ENCODE measurements at regions not wholly inside any gene's neighbourhood (a gene's known extent, or its start where the extent isn't known, plus 50 kb on each side); places are given as distances from the start of the nearest gene placed in this dataset.

DNA sequence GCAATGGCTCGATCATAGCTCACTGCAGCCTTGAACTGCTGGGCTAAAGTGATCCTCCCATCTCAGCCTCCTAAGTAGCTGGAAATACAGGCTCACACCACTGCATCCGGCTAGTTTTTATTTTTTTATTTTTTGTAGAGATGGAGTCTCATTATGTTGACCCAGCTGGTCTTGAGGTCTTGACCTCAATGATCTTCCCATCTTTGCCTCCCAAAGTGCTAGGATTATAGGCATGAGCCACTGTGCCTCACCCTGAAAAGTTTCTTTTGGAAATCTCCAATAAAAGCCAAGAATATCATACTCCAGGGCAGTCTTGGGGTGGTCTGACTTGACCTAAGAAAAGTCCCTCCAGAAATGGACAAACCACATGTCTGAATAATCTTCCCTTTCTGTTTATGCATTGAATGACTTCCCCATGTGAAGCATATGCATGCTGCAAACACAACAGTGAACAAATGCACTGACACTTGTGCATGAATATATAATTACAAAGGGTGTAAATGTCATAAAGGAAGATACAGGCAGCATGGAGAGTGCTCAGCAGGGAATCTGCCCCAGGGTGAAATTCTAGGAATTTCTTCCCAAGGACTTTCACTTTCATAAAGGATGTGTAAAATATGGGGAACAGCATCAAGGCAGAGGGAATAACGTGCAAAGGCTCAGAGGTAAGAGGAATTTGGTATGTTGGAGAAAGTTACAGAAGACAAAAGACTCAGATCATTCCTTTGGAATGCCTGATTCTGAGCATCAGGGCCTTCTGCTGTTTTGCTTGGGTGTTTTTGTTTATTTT, 142.4 kb upstream of the LYZL1 start:
- Histone ChIP-seq H3K4me1 (no peaks in the 10 kb centered on the region), H3K27me3 (no peaks in the 10 kb centered on the region), H3K27ac (no peak overlapping the region), H3K4me3 (no peak overlapping the region), H3K9me3 (no peaks in the 10 kb centered on the region), H3K36me3 (no peaks in the 10 kb centered on the region)
- TF ChIP-seq, protein P1, sequence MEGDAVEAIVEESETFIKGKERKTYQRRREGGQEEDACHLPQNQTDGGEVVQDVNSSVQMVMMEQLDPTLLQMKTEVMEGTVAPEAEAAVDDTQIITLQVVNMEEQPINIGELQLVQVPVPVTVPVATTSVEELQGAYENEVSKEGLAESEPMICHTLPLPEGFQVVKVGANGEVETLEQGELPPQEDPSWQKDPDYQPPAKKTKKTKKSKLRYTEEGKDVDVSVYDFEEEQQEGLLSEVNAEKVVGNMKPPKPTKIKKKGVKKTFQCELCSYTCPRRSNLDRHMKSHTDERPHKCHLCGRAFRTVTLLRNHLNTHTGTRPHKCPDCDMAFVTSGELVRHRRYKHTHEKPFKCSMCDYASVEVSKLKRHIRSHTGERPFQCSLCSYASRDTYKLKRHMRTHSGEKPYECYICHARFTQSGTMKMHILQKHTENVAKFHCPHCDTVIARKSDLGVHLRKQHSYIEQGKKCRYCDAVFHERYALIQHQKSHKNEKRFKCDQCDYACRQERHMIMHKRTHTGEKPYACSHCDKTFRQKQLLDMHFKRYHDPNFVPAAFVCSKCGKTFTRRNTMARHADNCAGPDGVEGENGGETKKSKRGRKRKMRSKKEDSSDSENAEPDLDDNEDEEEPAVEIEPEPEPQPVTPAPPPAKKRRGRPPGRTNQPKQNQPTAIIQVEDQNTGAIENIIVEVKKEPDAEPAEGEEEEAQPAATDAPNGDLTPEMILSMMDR (IDR thresholded peaks at IDR 0.05) = no peak
- TF ChIP-seq POLR2AphosphoS5 (IDR thresholded peaks at IDR 0.05) (no peak), EP300 (IDR thresholded peaks at IDR 0.05) (no peak), POLR2A (IDR thresholded peaks at IDR 0.05) (no peak)
- ATAC-seq (ENCODE audit: low FRiP score in 2 of 2) (no peak), DNase-seq (no peak)
- 80 to 84% methylated on average over 3 of the region's 3 CpGs for WGBS, 2 donors

DNA sequence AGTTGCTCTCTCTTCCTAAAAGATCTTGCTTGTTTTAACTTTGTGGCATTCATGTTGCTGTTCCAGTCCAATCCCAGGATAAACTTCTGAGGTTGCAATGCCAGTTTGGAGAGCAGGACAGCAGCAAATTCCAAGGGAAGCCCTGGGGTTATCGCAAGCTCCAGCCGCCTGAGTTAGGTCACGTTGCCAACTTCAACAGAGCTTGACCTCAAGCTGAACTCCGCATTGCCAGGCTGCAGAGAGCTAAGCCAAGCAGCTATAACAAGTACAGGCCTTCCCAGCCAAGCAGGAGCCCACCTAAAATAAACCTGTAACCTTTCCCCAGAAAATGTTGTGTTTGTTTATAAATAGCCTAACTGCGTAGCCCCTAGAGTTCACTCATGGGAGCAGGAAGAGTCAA, 138.9 kb upstream of the LYZL1 start:
- Histone ChIP-seq H3K4me1 (no peaks in the 10 kb centered on the region), H3K27ac (no peak overlapping the region), H3K36me3 (no peaks in the 10 kb centered on the region), H3K9me3 (no peaks in the 10 kb centered on the region), H3K4me3 (no peak overlapping the region), H3K27me3 (no peaks in the 10 kb centered on the region)
- peak in 1 of 2 donors; percentile 32 for DNase-seq
- TF ChIP-seq POLR2A (IDR thresholded peaks at IDR 0.05) = no peak
- WGBS, 2 donors = 39 to 47% methylated on average over 5 of the region's 5 CpGs
- ATAC-seq (ENCODE audit: low FRiP score in 2 of 2) = peak in 1 of 2 donors; percentile 23

DNA sequence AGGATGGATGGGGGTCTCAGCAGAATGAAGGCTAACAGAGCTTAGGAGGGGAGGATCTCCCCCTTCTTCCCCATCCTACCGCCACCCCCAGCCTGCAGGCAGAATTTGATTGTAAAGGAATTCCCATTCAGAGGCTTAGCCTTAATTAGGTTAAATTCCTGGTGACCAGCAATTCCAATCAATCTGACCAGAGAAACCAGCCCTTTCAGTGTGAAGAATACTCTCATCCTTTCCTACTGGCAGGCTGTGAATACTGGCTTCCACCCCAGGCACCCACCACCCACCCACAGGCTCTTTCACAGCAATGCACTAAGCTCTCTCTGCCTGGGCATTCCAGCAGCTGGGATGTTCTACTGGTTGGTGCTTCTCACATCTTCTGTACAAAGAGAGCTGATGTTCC, 137.9 kb upstream of the LYZL1 start:
- no peak for DNase-seq
- ATAC-seq (ENCODE audit: low FRiP score in 2 of 2) = no peak
- no peak overlapping the region for H3K27ac ChIP-seq
- no peaks in the 10 kb centered on the region for H3K4me1 ChIP-seq
- WGBS, 2 donors = 83 to 89% methylated on average over 1 of the region's 1 CpG
- H3K9me3 ChIP-seq = no peaks in the 10 kb centered on the region
- no peaks in the 10 kb centered on the region for H3K36me3 ChIP-seq
- H3K27me3 ChIP-seq = no peaks in the 10 kb centered on the region
- H3K4me3 ChIP-seq = no peak overlapping the region
- TF ChIP-seq, protein P1 (IDR thresholded peaks at IDR 0.05) = no peak
- TF ChIP-seq EP300 (IDR thresholded peaks at IDR 0.05) = no peak
- no peak for TF ChIP-seq POLR2A (IDR thresholded peaks at IDR 0.05)
- TF ChIP-seq POLR2AphosphoS5 (IDR thresholded peaks at IDR 0.05) = no peak

DNA sequence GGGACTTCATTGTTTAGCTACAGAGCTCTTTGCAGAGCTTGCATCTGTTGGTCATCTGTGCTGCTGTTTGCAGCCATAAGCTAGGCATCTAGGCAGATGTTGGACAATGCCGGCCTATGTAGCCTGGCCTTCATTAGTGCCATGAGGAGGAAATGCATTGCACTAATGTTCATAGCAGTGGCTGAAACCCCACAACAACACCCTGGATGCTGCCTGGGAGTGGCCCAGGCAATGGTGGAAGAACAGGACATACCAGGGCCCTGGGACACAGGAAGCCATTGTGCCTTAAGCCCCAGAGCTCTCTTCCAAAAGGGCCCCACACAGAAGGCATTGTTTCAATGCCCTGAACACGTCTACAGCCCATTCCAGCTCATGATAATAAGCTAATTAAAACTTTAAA, 131.5 kb upstream of the LYZL1 start:
- 73 to 86% methylated on average over 1 to 2 of the region's 2 CpGs for WGBS, 2 donors
- no peaks in the 10 kb centered on the region for H3K36me3 ChIP-seq
- no peak for DNase-seq
- no peak for ATAC-seq (ENCODE audit: low FRiP score in 2 of 2)
- no peak overlapping the region for H3K27ac ChIP-seq
- TF ChIP-seq, protein P1 (IDR thresholded peaks at IDR 0.05) = no peak
- no peak for TF ChIP-seq POLR2AphosphoS5 (IDR thresholded peaks at IDR 0.05)
- TF ChIP-seq POLR2A (IDR thresholded peaks at IDR 0.05) = no peak
- TF ChIP-seq EP300 (IDR thresholded peaks at IDR 0.05) = no peak
- no peaks in the 10 kb centered on the region for H3K27me3 ChIP-seq
- no peaks in the 10 kb centered on the region for H3K4me1 ChIP-seq
- H3K4me3 ChIP-seq = no peak overlapping the region
- H3K9me3 ChIP-seq = no peaks in the 10 kb centered on the region

DNA sequence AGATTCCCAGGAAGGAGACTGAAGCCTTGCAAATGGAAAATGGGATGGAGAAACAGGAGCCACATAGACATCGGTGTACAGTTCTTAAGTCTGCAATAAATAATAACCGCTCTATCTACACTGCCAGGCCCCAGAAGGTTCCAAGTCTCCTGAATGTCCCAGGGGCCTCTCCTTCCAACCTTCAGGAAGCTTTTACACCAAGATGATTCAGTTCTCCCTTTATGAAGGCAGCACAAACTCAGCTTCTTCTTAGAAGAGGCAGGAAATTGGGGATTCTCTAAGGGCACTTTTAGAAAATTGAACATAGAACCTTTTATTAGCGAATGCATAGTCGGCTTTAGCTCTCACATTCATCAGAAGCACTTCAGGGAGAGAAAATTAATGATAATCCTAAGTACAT, 130.8 kb upstream of the LYZL1 start:
- WGBS, 2 donors = 89 to 96% methylated on average over 4 of the region's 4 CpGs
- Histone ChIP-seq H3K4me1 (no peaks in the 10 kb centered on the region), H3K27me3 (no peaks in the 10 kb centered on the region), H3K4me3 (no peak overlapping the region), H3K36me3 (no peaks in the 10 kb centered on the region), H3K9me3 (no peaks in the 10 kb centered on the region), H3K27ac (no peak overlapping the region)
- ATAC-seq (ENCODE audit: low FRiP score in 2 of 2) (no peak), DNase-seq (no peak)
- TF ChIP-seq, protein P1 (IDR thresholded peaks at IDR 0.05) = no peak
- TF ChIP-seq POLR2A (IDR thresholded peaks at IDR 0.05) = no peak
- no peak for TF ChIP-seq EP300 (IDR thresholded peaks at IDR 0.05)
- no peak for TF ChIP-seq POLR2AphosphoS5 (IDR thresholded peaks at IDR 0.05)
